NOMO-1 treated with DMSO at 0.1 percent for 48 hours (cell line): ENCODE measurements at regions not wholly inside any gene's neighbourhood (a gene's known extent, or its start where the extent isn't known, plus 50 kb on each side); places are given as distances from the start of the nearest gene placed in this dataset.

Experiments used
- DNase-seq: peaks from one replicate; lab custom pipeline; 2025; ENCODE audit not compliant: unreplicated experiment; lab: John Stamatoyannopoulos, UW

DNA sequence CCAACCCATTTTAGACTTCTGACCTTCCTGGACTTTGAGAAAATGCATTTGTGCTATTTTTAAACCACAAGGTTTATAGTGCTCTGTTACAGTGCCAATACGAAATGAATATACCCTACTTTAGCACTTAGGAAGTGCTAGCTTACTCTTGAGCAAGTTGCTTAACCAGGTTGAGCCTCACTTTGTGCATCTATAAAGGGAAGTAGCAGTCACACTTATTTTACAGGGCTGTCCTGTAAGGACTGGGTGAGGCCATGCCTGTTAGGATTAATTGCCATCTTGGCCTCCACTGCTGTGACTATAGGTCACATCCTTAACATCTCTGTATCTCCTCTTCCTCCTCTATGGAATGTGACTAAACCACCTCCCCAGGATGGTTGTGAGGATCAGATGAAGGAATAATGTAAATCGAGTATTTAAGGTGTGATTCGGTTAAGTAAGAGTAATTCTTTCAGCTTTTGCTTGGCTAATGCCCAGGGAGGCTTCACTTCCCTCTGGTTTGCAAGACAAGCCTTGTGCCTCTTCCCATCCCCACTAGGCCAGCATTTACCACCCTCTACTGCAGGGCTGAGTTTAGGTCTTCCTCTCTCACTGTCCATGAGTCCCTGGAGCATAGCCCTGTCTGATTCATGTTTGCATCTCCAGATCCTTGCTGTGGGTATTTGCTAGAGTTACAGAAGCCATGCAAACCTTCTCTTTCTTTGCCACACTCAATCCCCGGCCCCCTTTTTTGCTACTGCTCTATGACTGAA lies 341.2 kb downstream of the ZNF521 start:
- no peak for DNase-seq
